IMR-90 (cell line): ENCODE measurements at regions not wholly inside any gene's neighbourhood (a gene's known extent, or its start where the extent isn't known, plus 50 kb on each side); places are given as distances from the start of the nearest gene placed in this dataset.
A peak's percentile ranks its signal among the peaks of the same experiment; 100 is the strongest.

ENCODE experiments used
- ATAC-seq: fragments of 200-7000 bp; cut with Tn5 transposase; 2 replicates; pipeline ENCODE4 v1.9.1; 2020; ENCODE audit warnings: low read depth, mild to moderate bottlenecking, moderate library complexity
- BruUV-seq: library from RNA; stranded (reverse); fragments of 400-500 nt; replicated peaks from 2 replicates; lab custom pipeline; 2021; lab: Mats Ljungman, UMichigan
- CTCF ChIA-PET: fragments of 300-600 bp; formaldehyde crosslinking; extraction: SDS; loops from one replicate; lab custom pipeline; 2021; ENCODE audit warnings: antibody characterized with exemption; lab: Yijun Ruan, JAX
- POLR2A ChIA-PET: fragments of 300-600 bp; sonication (Branson Sonifier 250); formaldehyde crosslinking; loops from one replicate; lab custom pipeline; 2022; ENCODE audit warnings: antibody characterized with exemption; ENCODE audit not compliant: unreplicated experiment; lab: Charles Lee
- DNase-seq: peaks from one replicate; pipeline ENCODE4 v3.0.0; 2013
- H2AFZ ChIP-seq: replicated peaks from 2 replicates; pipeline ENCODE3; 2013; ENCODE audit warnings: low read length, mild to moderate bottlenecking; ENCODE audit not compliant: poor library complexity
- H2AK5ac ChIP-seq: 2 replicates; pipeline ENCODE4 v1.6.1; 2013; ENCODE audit warnings: low read depth, low read length, inconsistent platforms
- H2AK9ac ChIP-seq: replicated peaks from 2 replicates; pipeline ENCODE3; 2013; ENCODE audit warnings: mild to moderate bottlenecking, low read depth, low read length, moderate library complexity; ENCODE audit not compliant: poor library complexity
- H2BK120ac ChIP-seq: 2 replicates; pipeline ENCODE4 v1.6.1; 2013; ENCODE audit warnings: low read depth, low read length, inconsistent platforms
- H2BK15ac ChIP-seq: 3 replicates; pipeline ENCODE4 v1.6.1; 2013; ENCODE audit warnings: low read depth, low read length, inconsistent platforms
- H2BK20ac ChIP-seq: 2 replicates; pipeline ENCODE4 v1.6.1; 2013; ENCODE audit warnings: low read depth, mild to moderate bottlenecking, inconsistent platforms, low read length, moderate library complexity
- H2BK5ac ChIP-seq: 2 replicates; pipeline ENCODE4 v1.6.1; 2013; ENCODE audit warnings: mild to moderate bottlenecking, low read depth, low read length, inconsistent platforms; ENCODE audit not compliant: poor library complexity, severe bottlenecking
- H3K14ac ChIP-seq: replicated peaks from 2 replicates; pipeline ENCODE4 v1.6.1; 2013; ENCODE audit warnings: low read depth, low read length, inconsistent platforms
- H3K18ac ChIP-seq: 2 replicates; pipeline ENCODE4 v1.6.1; 2013; ENCODE audit warnings: low read depth, low read length, control low read depth
- H3K23ac ChIP-seq: 2 replicates; pipeline ENCODE4 v1.6.1; 2013; ENCODE audit warnings: low read depth, low read length, inconsistent platforms
- H3K27ac ChIP-seq: 2 replicates; pipeline ENCODE4 v1.5.1; 2013; ENCODE audit warnings: mild to moderate bottlenecking, control low read depth, low read length; ENCODE audit not compliant: insufficient read depth
- H3K27me3 ChIP-seq: 2 replicates; pipeline ENCODE4 v1.6.1; 2013; ENCODE audit warnings: low read length; ENCODE audit not compliant: control insufficient read depth, insufficient read depth
- H3K36me3 ChIP-seq: 2 replicates; pipeline ENCODE4 v1.6.1; 2013; ENCODE audit warnings: low read length, mixed read lengths; ENCODE audit not compliant: control insufficient read depth, insufficient read depth
- H3K4ac ChIP-seq: 2 replicates; pipeline ENCODE4 v1.6.1; 2013; ENCODE audit warnings: low read depth, low read length, inconsistent platforms
- H3K4me1 ChIP-seq: 2 replicates; pipeline ENCODE4 v1.6.1; 2013; ENCODE audit warnings: low read length, mixed read lengths; ENCODE audit not compliant: control insufficient read depth, insufficient read depth
- H3K4me2 ChIP-seq: 2 replicates; pipeline ENCODE4 v1.6.1; 2013; ENCODE audit warnings: low read depth, mild to moderate bottlenecking, control low read depth, low read length, moderate library complexity
- H3K4me3 ChIP-seq: 2 replicates; pipeline ENCODE4 v1.5.1; 2013; ENCODE audit warnings: low read depth, mild to moderate bottlenecking, control low read depth, low read length, moderate library complexity; ENCODE audit not compliant: insufficient read depth
- H3K56ac ChIP-seq: 2 replicates; pipeline ENCODE4 v1.6.1; 2013; ENCODE audit warnings: low read length, inconsistent platforms; ENCODE audit not compliant: insufficient read depth; ENCODE audit errors: extremely low read depth
- H3K79me1 ChIP-seq, 2 experiments: 2 replicates each; pipeline ENCODE4 v1.6.1; 2013; ENCODE audit warnings: low read length in 2 of 2, inconsistent platforms in 1 of 2, low read depth in 1 of 2
- H3K9ac ChIP-seq: 2 replicates; pipeline ENCODE4 v1.6.1; 2013; ENCODE audit warnings: low read depth, low read length, control low read depth
- H3K9me1 ChIP-seq: 2 replicates; pipeline ENCODE4 v1.6.1; 2013; ENCODE audit warnings: low read length, inconsistent platforms; ENCODE audit not compliant: insufficient read depth
- H3K9me3 ChIP-seq: 2 replicates; pipeline ENCODE4 v1.6.1; 2013; ENCODE audit warnings: low read length; ENCODE audit not compliant: control insufficient read depth, insufficient read depth
- H4K20me1 ChIP-seq: 2 replicates; pipeline ENCODE4 v1.6.1; 2013; ENCODE audit warnings: low read length, inconsistent platforms; ENCODE audit not compliant: insufficient read depth
- H4K5ac ChIP-seq: 2 replicates; pipeline ENCODE4 v1.6.1; 2013; ENCODE audit warnings: mild to moderate bottlenecking, low read depth, low read length, control low read depth
- H4K8ac ChIP-seq, 2 experiments: 2 replicates each; pipeline ENCODE4 v1.6.1; 2013; ENCODE audit warnings: low read depth in 2 of 2, low read length in 2 of 2, control low read depth in 1 of 2, inconsistent platforms in 1 of 2
- H4K91ac ChIP-seq: 2 replicates; pipeline ENCODE4 v1.6.1; 2013; ENCODE audit warnings: low read depth, low read length, inconsistent platforms; ENCODE audit not compliant: insufficient read depth
- BHLHE40 ChIP-seq: fragments of 150-350 bp; IDR thresholded peaks from 2 replicates; pipeline ENCODE4 v1.6.1; 2016; ENCODE audit warnings: mild to moderate bottlenecking, low read depth, low read length
- CEBPB ChIP-seq: IDR thresholded peaks from 2 replicates; pipeline ENCODE4 v1.6.1; 2012; ENCODE audit warnings: low read depth, low read length, improper control_type of control experiment
- CHD1 ChIP-seq: IDR thresholded peaks from 2 replicates; pipeline ENCODE4 v1.6.1; 2012; ENCODE audit warnings: low read depth, low read length, improper control_type of control experiment
- CTCF ChIP-seq: conservative IDR thresholded peaks from 2 replicates; pipeline ENCODE4 v1.5.1; 2012; ENCODE audit warnings: mild to moderate bottlenecking, low read depth, low read length, improper control_type of control experiment
- FOS ChIP-seq: fragments of 150-350 bp; IDR thresholded peaks from 2 replicates; pipeline ENCODE4 v1.6.1; 2016; ENCODE audit warnings: low read depth, low read length
- MAZ ChIP-seq: IDR thresholded peaks from 2 replicates; pipeline ENCODE4 v1.6.1; 2012; ENCODE audit warnings: low read depth, mild to moderate bottlenecking, low read length, improper control_type of control experiment, moderate library complexity, borderline replicate concordance
- MXI1 ChIP-seq: IDR thresholded peaks from 2 replicates; pipeline ENCODE4 v1.6.1; 2012; ENCODE audit warnings: low read depth, mild to moderate bottlenecking, low read length, moderate library complexity, borderline replicate concordance
- NFE2L2 ChIP-seq: fragments of 150-350 bp; IDR thresholded peaks from 2 replicates; pipeline ENCODE4 v1.6.1; 2016; ENCODE audit warnings: low read depth, mild to moderate bottlenecking, low read length
- RCOR1 ChIP-seq: IDR thresholded peaks from 2 replicates; pipeline ENCODE4 v1.6.1; 2012; ENCODE audit warnings: mild to moderate bottlenecking, low read length, improper control_type of control experiment; ENCODE audit not compliant: insufficient replicate concordance
- RFX5 ChIP-seq: IDR thresholded peaks from 2 replicates; pipeline ENCODE4 v1.8.0; 2012; ENCODE audit warnings: low read depth, mild to moderate bottlenecking, low read length, moderate library complexity
- SMC3 ChIP-seq: fragments of 150-350 bp; IDR thresholded peaks from 2 replicates; pipeline ENCODE4 v1.6.1; 2016; ENCODE audit warnings: low read depth, mild to moderate bottlenecking, antibody characterized with exemption, low read length, moderate library complexity
- WGBS, 2 experiments: methylation state at CpG; one replicate each; pipeline versions ENCODE4 v1.1.5 to v1.1.7; 2013; ENCODE audit warnings: missing lambda C conversion rate in 2 of 2; ENCODE audit not compliant: insufficient read length in 1 of 2; ENCODE audit errors: extremely low coverage in 2 of 2; 5-methylcytosine and 5-hydroxymethylcytosine counted together
- dilution Hi-C: fragments of 300-500 bp; cut with HindIII; formaldehyde crosslinking; loops from one replicate; pipeline ENCODE4 v1.14.3; 2018; ENCODE audit warnings: low sequenced_read_pairs; ENCODE audit not compliant: unreplicated experiment
- in situ Hi-C: fragments of 300-500 bp; cut with MboI; formaldehyde crosslinking; loops from 3 replicates; pipeline ENCODE4 v1.14.3; 2019; ENCODE audit warnings: low sequenced_read_pairs, inconsistent platforms, mixed read lengths
- intact Hi-C: fragments of 100-400 bp; cut with micrococcal nuclease; formaldehyde crosslinking; loops from 2 replicates; pipeline ENCODE4 v1.10.0; 2022
- TF ChIP-seq, protein P1 (sequence below): fragments of 150-350 bp; IDR thresholded peaks from 2 replicates; pipeline ENCODE4 v1.6.1; 2016; ENCODE audit warnings: low read depth, mild to moderate bottlenecking, low read length, moderate library complexity, borderline replicate concordance

DNA sequence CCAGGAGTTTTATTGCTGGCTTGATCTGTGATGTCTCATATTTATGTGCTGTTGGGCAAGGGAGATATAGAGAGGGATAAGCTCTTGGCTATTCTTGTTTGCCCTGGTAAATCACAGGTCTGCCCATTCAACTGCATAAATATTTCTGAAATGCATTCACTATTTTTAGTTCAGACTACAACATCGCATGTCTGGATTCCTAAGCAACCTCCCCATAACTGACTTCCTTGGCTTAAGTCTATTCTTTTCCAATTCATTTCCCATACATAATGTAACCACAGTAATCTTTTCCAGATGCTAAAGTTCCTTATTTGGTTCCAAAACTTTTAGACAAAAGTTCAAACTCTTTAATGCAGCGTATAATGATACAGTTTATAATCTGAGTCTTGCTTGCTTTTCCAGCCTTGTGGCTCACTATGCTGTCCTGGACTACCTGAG, 321.4 kb upstream of the ACTBL2 start:
- DNase-seq (peak; percentile 83), ATAC-seq (peak; percentile 59)
- Histone ChIP-seq H4K91ac (no peak overlapping the region), H3K18ac (peak overlapping the region; percentile 63; the same call in 1 of the 2 replicates), H3K9ac (no peak overlapping the region), H3K9me3 (no peaks in the 10 kb centered on the region), H2BK120ac (peak overlapping the region; percentile 8; the same call in 1 of the 2 replicates), H3K23ac (no peak overlapping the region), H2AK9ac (no peak overlapping the region), H3K4ac (no peak overlapping the region), H3K79me1 (no peaks in the 10 kb centered on the region), H3K27ac (no peak overlapping the region), H3K4me3 (no peak overlapping the region), H2BK20ac (peak overlapping the region; percentile 28; the same call in 1 of the 2 replicates), H2BK15ac (0 out of 3 replicates have a peak overlapping the region, but pooled peaks have one; percentile 8), H3K4me1 (peaks cover 4% of the 10 kb centered on the region; the same call in 1 of the 2 replicates), H2AK5ac (no peak overlapping the region), H2BK5ac (peak overlapping the region; percentile 38), H3K4me2 (no peak overlapping the region), H4K8ac (0 out of 4 replicates have a peak overlapping the region, but pooled peaks of 1 of the 2 experiments have one; percentile 9), H2AFZ (no peak overlapping the region), H3K9me1 (no peaks in the 10 kb centered on the region), H4K20me1 (no peaks in the 10 kb centered on the region), H4K5ac (peak overlapping the region; percentile 67; the same call in 1 of the 2 replicates), H3K56ac (no peak overlapping the region), H3K14ac (0 out of 2 replicates have a peak overlapping the region, but pooled peaks have one; percentile 44), H3K27me3 (no peaks in the 10 kb centered on the region), H3K36me3 (no peaks in the 10 kb centered on the region)
- ChIA-PET CTCF (no interaction called here), POLR2A (no interaction called here)
- dilution Hi-C loops = no loop called here
- TF ChIP-seq MXI1 (no peak), CEBPB (no peak), NFE2L2 (no peak), CTCF (no peak), RCOR1 (no peak), MAZ (no peak), FOS (no peak), RFX5 (no peak), CHD1 (no peak), BHLHE40 (no peak), SMC3 (no peak)
- TF ChIP-seq, protein P1, sequence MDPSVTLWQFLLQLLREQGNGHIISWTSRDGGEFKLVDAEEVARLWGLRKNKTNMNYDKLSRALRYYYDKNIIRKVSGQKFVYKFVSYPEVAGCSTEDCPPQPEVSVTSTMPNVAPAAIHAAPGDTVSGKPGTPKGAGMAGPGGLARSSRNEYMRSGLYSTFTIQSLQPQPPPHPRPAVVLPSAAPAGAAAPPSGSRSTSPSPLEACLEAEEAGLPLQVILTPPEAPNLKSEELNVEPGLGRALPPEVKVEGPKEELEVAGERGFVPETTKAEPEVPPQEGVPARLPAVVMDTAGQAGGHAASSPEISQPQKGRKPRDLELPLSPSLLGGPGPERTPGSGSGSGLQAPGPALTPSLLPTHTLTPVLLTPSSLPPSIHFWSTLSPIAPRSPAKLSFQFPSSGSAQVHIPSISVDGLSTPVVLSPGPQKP = no peak
- in situ Hi-C loops = no loop called here
- no TSS peak for BruUV-seq
- intact Hi-C loops = no loop called here
- 30% methylated on average over 1 of the region's 2 CpGs; no CpG with 5 or more reads in 1 of the 2 experiments for WGBS, 2 experiments
